ENCODE measurements at regions not wholly inside any gene's neighbourhood (a gene's known extent, or its start where the extent isn't known, plus 50 kb on each side); places are given as distances from the start of the nearest gene placed in this dataset.

DNA sequence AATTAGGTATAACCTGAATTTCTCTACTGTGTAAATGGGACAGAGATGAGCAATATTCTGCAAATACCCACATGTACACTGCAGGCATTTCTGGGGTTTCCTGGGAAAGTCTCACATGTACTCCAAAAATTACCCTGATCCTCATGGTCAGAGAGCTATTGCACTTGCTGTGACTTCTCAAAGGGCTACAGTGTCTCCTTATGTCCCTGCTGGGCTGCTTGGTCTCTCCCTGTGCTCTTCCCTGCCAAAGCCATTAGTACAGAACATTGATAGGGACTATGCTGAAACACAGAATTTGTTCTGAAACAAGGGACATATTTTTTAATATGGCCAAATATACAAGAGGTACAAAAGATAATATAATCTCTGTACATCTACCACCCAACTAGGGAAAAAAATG, 924.4 kb upstream of the NXPH2 start:
- H3K18ac ChIP-seq (ENCODE audit: low read length), result no peak overlapping the region
- no peak overlapping the region for H3K27ac ChIP-seq (ENCODE audit: low read depth, low read length)
- H3K23ac ChIP-seq (ENCODE audit: low read length), result no peak overlapping the region
- no peaks in the 10 kb centered on the region for H3K27me3 ChIP-seq (ENCODE audit: insufficient read depth, low read length, poor library complexity)
- H2BK120ac ChIP-seq (ENCODE audit: low read depth, low read length), result no peak overlapping the region
- no peak overlapping the region for H3K4me2 ChIP-seq (ENCODE audit: low read length)
- no peaks in the 10 kb centered on the region for H3K4me1 ChIP-seq (ENCODE audit: control insufficient read depth, low read depth, low read length)
- H3K79me2 ChIP-seq (ENCODE audit: control insufficient read depth, insufficient read depth, low read length), result no peaks in the 10 kb centered on the region
- no peak overlapping the region for H4K8ac ChIP-seq (ENCODE audit: low read depth, low read length)
- no peak overlapping the region for H3K4ac ChIP-seq (ENCODE audit: low read depth, low read length)
- H3K4me3 ChIP-seq (ENCODE audit: low read length), result no peak overlapping the region
- H2BK15ac ChIP-seq (replicated peaks; ENCODE audit: low read depth), result no peak overlapping the region
- H3K36me3 ChIP-seq (ENCODE audit: control insufficient read depth, insufficient read depth, low read length), result no peaks in the 10 kb centered on the region
- no peak overlapping the region for H4K5ac ChIP-seq (ENCODE audit: low read length)
- H3K56ac ChIP-seq (ENCODE audit: low read length), result no peak overlapping the region
- H2BK5ac ChIP-seq (ENCODE audit: low read length), result no peak overlapping the region
- no peaks in the 10 kb centered on the region for H3K79me1 ChIP-seq (ENCODE audit: low read length)
- H2AK5ac ChIP-seq (ENCODE audit: low read length), result no peak overlapping the region
- DNase-seq, result no peak
- no peak overlapping the region for H3K9ac ChIP-seq (ENCODE audit: low read length)

DNA sequence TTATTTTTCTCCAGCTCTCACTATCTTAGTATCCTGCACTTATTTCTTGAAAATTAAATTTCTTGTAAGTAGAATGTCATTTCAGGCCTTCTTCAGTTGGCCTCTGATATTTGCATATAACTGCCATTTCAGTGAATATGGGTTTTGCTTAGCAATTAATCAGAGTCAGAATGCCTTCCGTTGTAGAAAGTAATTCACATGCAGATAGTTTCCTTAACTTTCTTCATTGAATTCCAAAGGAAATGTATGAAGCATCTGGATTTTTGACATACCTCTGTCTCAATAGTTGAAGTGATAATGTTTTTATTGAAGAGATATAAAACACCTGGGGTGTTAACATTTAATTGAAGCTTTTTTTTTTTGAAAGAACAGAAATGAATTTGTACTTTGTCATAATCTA, 914.1 kb upstream of the NXPH2 start:
- Histone ChIP-seq H2BK120ac (ENCODE audit: low read depth, low read length) (no peak overlapping the region), H3K79me2 (ENCODE audit: control insufficient read depth, insufficient read depth, low read length) (no peaks in the 10 kb centered on the region), H3K36me3 (ENCODE audit: control insufficient read depth, insufficient read depth, low read length) (no peaks in the 10 kb centered on the region), H3K9ac (ENCODE audit: low read length) (no peak overlapping the region), H3K4me2 (ENCODE audit: low read length) (no peak overlapping the region), H4K5ac (ENCODE audit: low read length) (no peak overlapping the region), H3K79me1 (ENCODE audit: low read length) (no peaks in the 10 kb centered on the region), H2AK5ac (ENCODE audit: low read length) (no peak overlapping the region), H2BK15ac (replicated peaks; ENCODE audit: low read depth) (no peak overlapping the region), H3K4me3 (ENCODE audit: low read length) (no peak overlapping the region), H2BK5ac (ENCODE audit: low read length) (no peak overlapping the region), H3K18ac (ENCODE audit: low read length) (no peak overlapping the region), H3K4ac (ENCODE audit: low read depth, low read length) (no peak overlapping the region), H3K4me1 (ENCODE audit: control insufficient read depth, low read depth, low read length) (no peaks in the 10 kb centered on the region), H3K23ac (ENCODE audit: low read length) (no peak overlapping the region), H3K27ac (ENCODE audit: low read depth, low read length) (no peak overlapping the region), H3K56ac (ENCODE audit: low read length) (no peak overlapping the region), H3K27me3 (ENCODE audit: insufficient read depth, low read length, poor library complexity) (no peaks in the 10 kb centered on the region), H4K8ac (ENCODE audit: low read depth, low read length) (no peak overlapping the region)
- no peak for DNase-seq
- WGBS (ENCODE audit: extremely low coverage, insufficient coverage, low lambda C conversion rate), result no CpG with 5 or more reads among the region's 1 CpG

DNA sequence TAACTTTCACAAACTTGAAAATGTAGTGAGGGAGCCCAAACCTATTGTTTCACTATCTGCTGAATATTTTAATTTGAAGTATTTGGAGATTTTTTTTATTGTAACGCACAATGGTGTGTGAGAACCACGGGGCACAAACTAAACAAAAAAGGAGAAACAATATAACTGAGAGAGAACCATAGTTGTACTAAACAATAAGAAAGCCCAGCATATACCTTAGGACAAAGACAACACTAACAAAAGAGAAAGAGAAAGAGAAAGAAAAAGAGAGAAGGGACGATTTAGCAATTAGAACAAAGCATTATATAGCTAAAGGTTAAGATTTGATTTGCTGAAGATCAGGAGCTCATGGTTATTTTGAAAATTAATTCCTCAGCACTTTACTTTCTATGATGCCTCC, 906.0 kb upstream of the NXPH2 start:
- Histone ChIP-seq H3K4me1 (ENCODE audit: control insufficient read depth, low read depth, low read length) (no peaks in the 10 kb centered on the region), H3K27ac (ENCODE audit: low read depth, low read length) (no peak overlapping the region), H3K23ac (ENCODE audit: low read length) (no peak overlapping the region), H2BK5ac (ENCODE audit: low read length) (no peak overlapping the region), H3K36me3 (ENCODE audit: control insufficient read depth, insufficient read depth, low read length) (no peaks in the 10 kb centered on the region), H4K8ac (ENCODE audit: low read depth, low read length) (no peak overlapping the region), H3K18ac (ENCODE audit: low read length) (no peak overlapping the region), H3K79me1 (ENCODE audit: low read length) (no peaks in the 10 kb centered on the region), H3K79me2 (ENCODE audit: control insufficient read depth, insufficient read depth, low read length) (no peaks in the 10 kb centered on the region), H3K4me3 (ENCODE audit: low read length) (no peak overlapping the region), H3K56ac (ENCODE audit: low read length) (no peak overlapping the region), H3K4me2 (ENCODE audit: low read length) (no peak overlapping the region), H3K27me3 (ENCODE audit: insufficient read depth, low read length, poor library complexity) (no peaks in the 10 kb centered on the region), H3K4ac (ENCODE audit: low read depth, low read length) (no peak overlapping the region), H2BK15ac (replicated peaks; ENCODE audit: low read depth) (no peak overlapping the region), H2BK120ac (ENCODE audit: low read depth, low read length) (no peak overlapping the region), H2AK5ac (ENCODE audit: low read length) (no peak overlapping the region), H4K5ac (ENCODE audit: low read length) (no peak overlapping the region), H3K9ac (ENCODE audit: low read length) (no peak overlapping the region)
- WGBS (ENCODE audit: extremely low coverage, insufficient coverage, low lambda C conversion rate), result no CpG with 5 or more reads among the region's 3 CpGs
- no peak for DNase-seq

DNA sequence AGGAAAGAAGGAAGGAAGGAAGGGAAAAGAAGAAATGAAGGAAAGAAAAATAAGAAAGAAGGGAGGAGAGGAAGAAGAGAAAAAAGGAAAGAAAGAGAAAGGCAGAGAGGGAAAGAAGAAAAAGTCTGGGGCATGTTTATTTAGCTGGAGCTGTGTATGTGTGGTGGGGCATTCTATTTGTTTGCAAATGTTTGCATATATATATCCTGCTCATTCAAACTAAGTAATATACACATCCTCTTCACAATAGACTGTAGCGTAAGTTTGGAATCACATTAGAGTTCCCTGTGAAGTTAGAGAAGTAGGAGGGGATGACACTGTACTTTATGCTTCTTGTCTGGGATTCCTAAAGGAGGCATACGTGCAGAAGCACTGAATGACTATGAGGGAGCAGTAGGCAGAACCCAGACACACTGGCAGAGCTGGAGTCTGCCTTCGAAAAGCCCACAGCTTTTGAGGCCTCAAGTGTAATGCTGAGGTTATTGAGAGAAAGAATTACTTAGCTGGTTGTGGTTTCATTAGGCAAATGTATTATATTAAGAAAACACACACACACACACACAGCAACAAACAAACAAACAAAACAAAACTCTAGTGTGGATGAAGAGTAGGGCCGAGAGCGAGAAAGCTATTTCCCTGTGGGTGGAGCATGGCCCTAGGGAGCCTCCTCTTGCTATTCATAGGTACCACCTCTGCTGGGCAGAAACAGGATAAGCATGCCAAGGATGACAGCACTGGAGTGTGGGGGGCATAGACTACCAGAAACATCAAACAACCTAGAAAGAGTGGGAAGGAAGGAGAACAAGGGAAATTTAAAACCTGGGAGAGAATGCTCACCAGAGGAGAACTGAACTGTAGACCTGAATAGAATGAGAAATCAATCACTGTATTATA, 905.1 kb upstream of the NXPH2 start:
- H3K27me3 ChIP-seq (ENCODE audit: insufficient read depth, low read length, poor library complexity), result no peaks in the 10 kb centered on the region
- no peak overlapping the region for H2BK120ac ChIP-seq (ENCODE audit: low read depth, low read length)
- no peak overlapping the region for H3K4ac ChIP-seq (ENCODE audit: low read depth, low read length)
- H2BK5ac ChIP-seq (ENCODE audit: low read length), result no peak overlapping the region
- peak; percentile 24 for DNase-seq
- H3K23ac ChIP-seq (ENCODE audit: low read length), result no peak overlapping the region
- no peak overlapping the region for H3K4me2 ChIP-seq (ENCODE audit: low read length)
- no peak overlapping the region for H3K27ac ChIP-seq (ENCODE audit: low read depth, low read length)
- H3K4me1 ChIP-seq (ENCODE audit: control insufficient read depth, low read depth, low read length), result no peaks in the 10 kb centered on the region
- WGBS (ENCODE audit: extremely low coverage, insufficient coverage, low lambda C conversion rate), result no CpG with 5 or more reads among the region's 5 CpGs
- no peaks in the 10 kb centered on the region for H3K79me2 ChIP-seq (ENCODE audit: control insufficient read depth, insufficient read depth, low read length)
- H3K56ac ChIP-seq (ENCODE audit: low read length), result no peak overlapping the region
- no peak overlapping the region for H2BK15ac ChIP-seq (replicated peaks; ENCODE audit: low read depth)
- no peaks in the 10 kb centered on the region for H3K36me3 ChIP-seq (ENCODE audit: control insufficient read depth, insufficient read depth, low read length)
- no peak overlapping the region for H3K18ac ChIP-seq (ENCODE audit: low read length)
- no peak overlapping the region for H4K5ac ChIP-seq (ENCODE audit: low read length)
- H4K8ac ChIP-seq (ENCODE audit: low read depth, low read length), result no peak overlapping the region
- H3K9ac ChIP-seq (ENCODE audit: low read length), result no peak overlapping the region
- no peaks in the 10 kb centered on the region for H3K79me1 ChIP-seq (ENCODE audit: low read length)
- H3K4me3 ChIP-seq (ENCODE audit: low read length), result no peak overlapping the region
- no peak overlapping the region for H2AK5ac ChIP-seq (ENCODE audit: low read length)

GRCh38 chr2:139684286-139684860, 904.2 kb upstream of the NXPH2 start:
- Histone ChIP-seq H2BK5ac (ENCODE audit: low read length) (no peak overlapping the region), H3K56ac (ENCODE audit: low read length) (peak overlapping the region; percentile 44), H3K27me3 (ENCODE audit: insufficient read depth, low read length, poor library complexity) (no peaks in the 10 kb centered on the region), H3K79me1 (ENCODE audit: low read length) (no peaks in the 10 kb centered on the region), H3K4ac (ENCODE audit: low read depth, low read length) (no peak overlapping the region), H3K4me3 (ENCODE audit: low read length) (no peak overlapping the region), H4K8ac (ENCODE audit: low read depth, low read length) (no peak overlapping the region), H3K27ac (ENCODE audit: low read depth, low read length) (no peak overlapping the region), H4K5ac (ENCODE audit: low read length) (no peak overlapping the region), H3K4me1 (ENCODE audit: control insufficient read depth, low read depth, low read length) (no peaks in the 10 kb centered on the region), H2BK15ac (replicated peaks; ENCODE audit: low read depth) (no peak overlapping the region), H3K23ac (ENCODE audit: low read length) (no peak overlapping the region), H2AK5ac (ENCODE audit: low read length) (no peak overlapping the region), H2BK120ac (ENCODE audit: low read depth, low read length) (no peak overlapping the region), H3K79me2 (ENCODE audit: control insufficient read depth, insufficient read depth, low read length) (no peaks in the 10 kb centered on the region), H3K36me3 (ENCODE audit: control insufficient read depth, insufficient read depth, low read length) (no peaks in the 10 kb centered on the region), H3K4me2 (ENCODE audit: low read length) (no peak overlapping the region), H3K18ac (ENCODE audit: low read length) (no peak overlapping the region), H3K9ac (ENCODE audit: low read length) (no peak overlapping the region)
- no CpG with 5 or more reads among the region's 5 CpGs for whole genome bisulfite sequencing (ENCODE audit: extremely low coverage, insufficient coverage, low lambda C conversion rate)
- DNase-seq, result no peak

GRCh38 chr2:139674577-139674976, 894.4 kb upstream of the NXPH2 start:
- H3K23ac ChIP-seq (ENCODE audit: low read length), result no peak overlapping the region
- no peak overlapping the region for H4K8ac ChIP-seq (ENCODE audit: low read depth, low read length)
- no peak overlapping the region for H3K27ac ChIP-seq (ENCODE audit: low read depth, low read length)
- H3K4ac ChIP-seq (ENCODE audit: low read depth, low read length), result no peak overlapping the region
- H3K56ac ChIP-seq (ENCODE audit: low read length), result no peak overlapping the region
- no peak for DNase-seq
- no peak overlapping the region for H3K18ac ChIP-seq (ENCODE audit: low read length)
- no peak overlapping the region for H2BK15ac ChIP-seq (replicated peaks; ENCODE audit: low read depth)
- no peak overlapping the region for H3K9ac ChIP-seq (ENCODE audit: low read length)
- no peak overlapping the region for H2BK5ac ChIP-seq (ENCODE audit: low read length)
- no peaks in the 10 kb centered on the region for H3K79me2 ChIP-seq (ENCODE audit: control insufficient read depth, insufficient read depth, low read length)
- H4K5ac ChIP-seq (ENCODE audit: low read length), result no peak overlapping the region
- H2BK120ac ChIP-seq (ENCODE audit: low read depth, low read length), result no peak overlapping the region
- H3K27me3 ChIP-seq (ENCODE audit: insufficient read depth, low read length, poor library complexity), result no peaks in the 10 kb centered on the region
- H3K4me2 ChIP-seq (ENCODE audit: low read length), result no peak overlapping the region
- no peak overlapping the region for H3K4me3 ChIP-seq (ENCODE audit: low read length)
- H3K79me1 ChIP-seq (ENCODE audit: low read length), result no peaks in the 10 kb centered on the region
- no peaks in the 10 kb centered on the region for H3K4me1 ChIP-seq (ENCODE audit: control insufficient read depth, low read depth, low read length)
- no peaks in the 10 kb centered on the region for H3K36me3 ChIP-seq (ENCODE audit: control insufficient read depth, insufficient read depth, low read length)
- H2AK5ac ChIP-seq (ENCODE audit: low read length), result no peak overlapping the region
